DND-41 (cell line): ENCODE measurements at regions not wholly inside any gene's neighbourhood (a gene's known extent, or its start where the extent isn't known, plus 50 kb on each side); places are given as distances from the start of the nearest gene placed in this dataset.

ENCODE experiments used
- CTCF ChIP-seq: IDR thresholded peaks from 2 replicates; pipeline ENCODE4 v1.5.1; 2012; ENCODE audit warnings: borderline replicate concordance, low read length, moderate library complexity, mild to moderate bottlenecking; ENCODE audit not compliant: poor library complexity, severe bottlenecking; ENCODE audit errors: extremely low read depth
- EZH2 ChIP-seq: IDR thresholded peaks from 3 replicates; pipeline ENCODE4 v1.6.1; 2012; ENCODE audit warnings: borderline replicate concordance, low read depth, mild to moderate bottlenecking, moderate library complexity, low read length, inconsistent platforms; ENCODE audit not compliant: severe bottlenecking

GRCh38 chr5:103428411-103428871 is 134.1 kb downstream of the NUDT12 start:
- TF ChIP-seq CTCF (no peak), EZH2 (no peak)
